ENCODE measurements at regions not wholly inside any gene's neighbourhood (a gene's known extent, or its start where the extent isn't known, plus 50 kb on each side); places are given as distances from the start of the nearest gene placed in this dataset.

- Histone ChIP-seq H3K4me1 (peaks cover 0 to 25% (median 22%) of the 10 kb centered on the region in 4 donors), H3K27me3 (no peaks in the 10 kb centered on the region), H3K36me3 (no peaks in the 10 kb centered on the region), H3K27ac (replicated peaks in 1 of 4) (no peak overlapping the region), H3K9me3 (no peaks in the 10 kb centered on the region), H3K4me3 (no peak overlapping the region)
- intact Hi-C loops (cut with DNase I) = no loop called here
- 8% methylated on average over 2 of the region's 2 CpGs for WGBS
- TF ChIP-seq EP300 (IDR thresholded peaks at IDR 0.05) = no peak
- TF ChIP-seq POLR2A (IDR thresholded peaks at IDR 0.05; ENCODE audit: low read depth) = no peak
- no peak for TF ChIP-seq POLR2AphosphoS5 (IDR thresholded peaks at IDR 0.05)
- TF ChIP-seq CTCF (IDR thresholded peaks at IDR 0.05) = no peak
- no peak for DNase-seq (ENCODE audit: extremely low spot score)
Observed at GRCh38 chr6:133681891-133682290, 207.0 kb upstream of the TCF21 start.

DNA sequence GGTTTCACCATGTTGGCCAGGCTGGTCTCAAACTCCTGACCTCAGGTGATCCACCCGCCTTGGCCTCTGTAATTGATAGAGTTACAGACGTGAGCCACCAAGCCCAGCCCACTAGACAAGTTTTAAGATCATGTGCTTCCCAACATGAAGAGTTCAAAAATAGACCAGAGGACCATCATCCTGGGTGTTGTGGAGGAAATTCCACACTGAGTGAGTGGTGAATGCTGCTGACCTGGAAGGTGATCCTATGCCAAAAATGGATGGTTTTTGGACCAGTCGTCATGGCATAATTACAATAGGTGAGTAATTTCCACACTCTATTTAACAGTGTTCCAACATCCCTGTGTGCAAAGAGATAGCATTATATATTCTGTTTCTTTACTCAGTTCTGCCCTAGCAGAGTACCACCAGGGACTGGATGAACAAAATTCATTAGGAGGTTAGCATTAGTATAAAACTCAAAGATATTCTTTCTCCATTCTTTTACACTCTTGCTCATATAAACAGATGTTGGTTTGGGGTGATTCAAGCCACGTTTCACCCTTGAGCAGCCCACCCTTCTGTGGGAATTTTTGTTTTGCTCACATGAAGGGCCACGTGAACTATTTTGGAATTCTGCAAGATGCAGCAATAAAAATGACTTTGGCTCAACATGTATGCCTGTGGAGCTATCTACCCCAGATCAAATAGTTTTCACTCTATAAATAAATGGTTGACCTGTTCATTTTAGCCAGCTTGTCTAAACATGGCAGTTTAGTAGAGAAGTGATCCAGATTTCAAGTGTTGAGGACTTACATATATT, 206.2 kb upstream of the TCF21 start:
- Histone ChIP-seq H3K4me3 (no peak overlapping the region), H3K36me3 (no peaks in the 10 kb centered on the region), H3K27me3 (no peaks in the 10 kb centered on the region), H3K27ac (replicated peaks in 1 of 4) (no peak overlapping the region), H3K4me1 (peaks cover 0 to 25% (median 22%) of the 10 kb centered on the region in 4 donors), H3K9me3 (no peaks in the 10 kb centered on the region)
- intact Hi-C loops (cut with DNase I) = no loop called here
- 45% methylated on average over 5 of the region's 5 CpGs for WGBS
- TF ChIP-seq CTCF (IDR thresholded peaks at IDR 0.05) (no peak), POLR2A (IDR thresholded peaks at IDR 0.05; ENCODE audit: low read depth) (no peak)
- DNase-seq (ENCODE audit: extremely low spot score) = no peak

GRCh38 chr6:133683308-133683580, 205.7 kb upstream of the TCF21 start:
- H3K36me3 ChIP-seq = no peaks in the 10 kb centered on the region
- H3K4me1 ChIP-seq = peaks cover 0 to 25% (median 22%) of the 10 kb centered on the region in 4 donors
- no peaks in the 10 kb centered on the region for H3K9me3 ChIP-seq
- 44% methylated on average over 1 of the region's 1 CpG for WGBS
- H3K27me3 ChIP-seq = no peaks in the 10 kb centered on the region
- no peak overlapping the region for H3K4me3 ChIP-seq
- no peak for TF ChIP-seq EP300 (IDR thresholded peaks at IDR 0.05)
- H3K27ac ChIP-seq (replicated peaks in 1 of 4) = no peak overlapping the region
- intact Hi-C loops (cut with DNase I) = no loop called here
- DNase-seq (ENCODE audit: extremely low spot score) = no peak

DNA sequence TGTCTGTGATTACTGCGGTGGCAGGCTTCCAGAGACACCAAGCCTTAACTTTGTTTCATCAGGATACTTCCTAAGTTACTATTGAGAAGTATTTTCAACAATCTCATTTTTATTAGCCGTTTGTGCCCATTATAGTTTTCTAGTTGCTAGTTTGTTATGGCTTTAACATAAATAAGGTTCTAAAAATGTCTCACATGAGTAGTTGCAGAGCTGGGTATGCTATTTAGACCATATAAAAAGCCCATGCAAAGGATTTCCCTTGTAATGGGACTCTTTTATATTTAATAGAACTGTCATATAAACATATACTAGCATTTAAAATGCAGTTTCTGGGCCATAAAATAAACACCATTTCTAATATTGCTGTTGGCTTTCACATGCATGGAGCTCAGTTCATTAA, 205.3 kb upstream of the TCF21 start:
- H3K27ac ChIP-seq (replicated peaks in 1 of 4) = no peak overlapping the region
- WGBS = 28% methylated on average over 2 of the region's 2 CpGs

More for the DNA sequence above, 205.3 kb upstream of the TCF21 start:
- intact Hi-C loops (cut with DNase I) = no loop called here
- TF ChIP-seq POLR2A (IDR thresholded peaks at IDR 0.05; ENCODE audit: low read depth) (no peak), EP300 (IDR thresholded peaks at IDR 0.05) (no peak), POLR2AphosphoS5 (IDR thresholded peaks at IDR 0.05) (no peak), CTCF (IDR thresholded peaks at IDR 0.05) (no peak)
- H3K9me3 ChIP-seq = no peaks in the 10 kb centered on the region
- H3K27me3 ChIP-seq = no peaks in the 10 kb centered on the region
- no peak for DNase-seq (ENCODE audit: extremely low spot score)
- H3K36me3 ChIP-seq = no peaks in the 10 kb centered on the region
- H3K4me1 ChIP-seq = peaks cover 0 to 25% (median 22%) of the 10 kb centered on the region in 4 donors
- H3K4me3 ChIP-seq = no peak overlapping the region
